Ovary (tissue), 7 donors: ENCODE measurements at regions not wholly inside any gene's neighbourhood (a gene's known extent, or its start where the extent isn't known, plus 50 kb on each side); places are given as distances from the start of the nearest gene placed in this dataset.

Experiments
- DNase-seq, 5 donors: peaks; one replicate each; pipeline ENCODE4 v3.0.0-alpha.2; 2019 to 2020
- H3K27ac ChIP-seq, 2 donors: fragments of 200-600 bp; one replicate each; pipeline versions ENCODE4 v1.5.1 to v1.8.0; 2019 to 2022
- H3K27me3 ChIP-seq: fragments of 200-600 bp; one replicate; pipeline ENCODE4 v1.8.0; 2022
- H3K36me3 ChIP-seq: fragments of 200-600 bp; sonication (generic); one replicate; pipeline ENCODE4 v1.5.1; 2019
- H3K4me1 ChIP-seq: one replicate; pipeline ENCODE4 v1.8.1; 2013; ENCODE audit warnings: mild to moderate bottlenecking, moderate library complexity; ENCODE audit not compliant: insufficient read depth
- H3K4me3 ChIP-seq: fragments of 200-600 bp; sonication (generic); one replicate; pipeline ENCODE4 v1.5.1; 2017
- H3K9me3 ChIP-seq, 2 donors: fragments of 200-600 bp in 1 of 2; sonication (generic) in 1 of 2; one replicate each; pipeline versions ENCODE4 v1.5.1 to v1.8.1; 2013 to 2019; ENCODE audit warnings: mild to moderate bottlenecking in 1 of 2, moderate library complexity in 1 of 2
- EP300 ChIP-seq: sonication (generic); formaldehyde crosslinking; IDR thresholded peaks from one replicate; pipeline ENCODE4 v1.6.1; 2017; ENCODE audit warnings: antibody characterized with exemption
- POLR2A ChIP-seq: fragments of 450-650 bp; IDR thresholded peaks from one replicate; pipeline ENCODE4 v1.6.1; 2017; ENCODE audit warnings: antibody characterized with exemption, mild to moderate bottlenecking, moderate library complexity
- WGBS, 3 donors: extraction: QIAGEN DNeasy Blood & Tissue Kit in 1 of 3; methylation state at CpG; one replicate each; pipeline versions ENCODE4 v1.1.5 to v1.1.7; 2013 to 2017; 5-methylcytosine and 5-hydroxymethylcytosine counted together
- intact Hi-C, 4 donors: fragments of 100-400 bp; cut with DNase I; formaldehyde crosslinking; loops; one replicate each; pipeline versions ENCODE4 v1.11.0 to v1.15.1; 2022 to 2023
- TF ChIP-seq, protein P1 (sequence below), 3 donors: fragments of 450-650 bp in 2 of 3; fragments of 200-600 bp in 1 of 3; IDR thresholded peaks; one replicate each; pipeline versions ENCODE4 v1.5.1 to v1.8.0; 2016 to 2022; ENCODE audit warnings: antibody characterized with exemption in 3 of 3, mild to moderate bottlenecking in 1 of 3
- donor health status: DM: no; HTN: no; CAD: no; lungs with moderate emphysema.
- donor health status: DM: no; HTN: no; CAD: no.
- donor health status: Bipolar disorder and iron deficiency.
- donor health status: DM: no; HTN: no; CAD: no.
- donor health status: DM: yes; HTN: yes; CAD: no.

DNA sequence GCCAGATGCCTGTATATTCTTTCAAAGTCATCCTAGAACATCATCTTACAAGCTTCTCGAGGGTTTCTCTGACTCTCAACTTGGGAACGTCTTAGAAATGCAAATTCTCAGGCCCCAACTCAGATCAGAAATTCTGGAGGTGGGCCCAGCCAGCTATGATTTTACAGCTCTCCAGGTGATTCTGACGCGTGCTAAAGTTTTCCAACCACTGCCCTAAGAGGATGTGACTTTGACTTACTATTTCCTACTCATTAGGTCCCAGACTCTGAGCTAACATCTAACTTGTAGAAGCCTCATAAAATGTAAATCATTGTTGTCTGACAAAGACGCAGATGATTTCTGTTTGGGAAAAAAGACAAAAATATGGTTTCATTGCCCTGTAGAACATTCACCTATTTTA lies 61.1 kb downstream of the IRAG1 start:
- intact Hi-C loops, result no loop called here
- no peak overlapping the region for H3K4me3 ChIP-seq
- H3K36me3 ChIP-seq, result no peaks in the 10 kb centered on the region
- H3K27ac ChIP-seq, result no peak overlapping the region
- H3K9me3 ChIP-seq, result no peaks in the 10 kb centered on the region
- no peaks in the 10 kb centered on the region for H3K4me1 ChIP-seq
- TF ChIP-seq, protein P1, sequence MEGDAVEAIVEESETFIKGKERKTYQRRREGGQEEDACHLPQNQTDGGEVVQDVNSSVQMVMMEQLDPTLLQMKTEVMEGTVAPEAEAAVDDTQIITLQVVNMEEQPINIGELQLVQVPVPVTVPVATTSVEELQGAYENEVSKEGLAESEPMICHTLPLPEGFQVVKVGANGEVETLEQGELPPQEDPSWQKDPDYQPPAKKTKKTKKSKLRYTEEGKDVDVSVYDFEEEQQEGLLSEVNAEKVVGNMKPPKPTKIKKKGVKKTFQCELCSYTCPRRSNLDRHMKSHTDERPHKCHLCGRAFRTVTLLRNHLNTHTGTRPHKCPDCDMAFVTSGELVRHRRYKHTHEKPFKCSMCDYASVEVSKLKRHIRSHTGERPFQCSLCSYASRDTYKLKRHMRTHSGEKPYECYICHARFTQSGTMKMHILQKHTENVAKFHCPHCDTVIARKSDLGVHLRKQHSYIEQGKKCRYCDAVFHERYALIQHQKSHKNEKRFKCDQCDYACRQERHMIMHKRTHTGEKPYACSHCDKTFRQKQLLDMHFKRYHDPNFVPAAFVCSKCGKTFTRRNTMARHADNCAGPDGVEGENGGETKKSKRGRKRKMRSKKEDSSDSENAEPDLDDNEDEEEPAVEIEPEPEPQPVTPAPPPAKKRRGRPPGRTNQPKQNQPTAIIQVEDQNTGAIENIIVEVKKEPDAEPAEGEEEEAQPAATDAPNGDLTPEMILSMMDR (IDR thresholded peaks at IDR 0.05), result no peak
- TF ChIP-seq EP300, result no peak
- TF ChIP-seq POLR2A, result no peak
- WGBS, 3 donors, result 75 to 96% (median 95%) methylated on average over 5 of the region's 5 CpGs
- DNase-seq, result no peak
- H3K27me3 ChIP-seq, result no peaks in the 10 kb centered on the region

DNA sequence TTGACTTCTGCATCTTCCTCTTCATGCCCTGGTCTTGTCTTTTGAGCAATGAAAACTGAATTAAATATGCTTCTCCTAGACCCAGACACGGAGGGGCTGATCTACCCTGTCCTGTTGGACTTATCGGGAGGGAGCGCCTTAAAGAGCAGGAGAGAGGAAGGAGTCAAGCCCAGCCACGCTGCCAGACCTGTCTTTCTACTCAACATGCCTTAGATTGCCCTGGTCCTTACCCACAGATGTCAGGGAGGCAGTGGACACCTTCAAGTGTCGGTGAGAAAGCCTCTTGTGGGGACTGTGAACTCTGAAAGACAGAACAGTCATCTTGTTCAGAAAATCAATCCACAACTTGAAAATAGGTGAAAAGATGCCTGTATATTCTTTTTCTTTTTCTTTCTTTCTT lies 61.8 kb downstream of the IRAG1 start:
- no peaks in the 10 kb centered on the region for H3K9me3 ChIP-seq
- intact Hi-C loops, result no loop called here
- DNase-seq, result no peak
- no peak overlapping the region for H3K4me3 ChIP-seq
- TF ChIP-seq EP300 (no peak), POLR2A (no peak)
- TF ChIP-seq, protein P1 (IDR thresholded peaks at IDR 0.05), result no peak
- H3K27ac ChIP-seq, result no peak overlapping the region
- H3K36me3 ChIP-seq, result no peaks in the 10 kb centered on the region
- no peaks in the 10 kb centered on the region for H3K4me1 ChIP-seq
- 94 to 96% (median 95%) methylated on average over 5 of the region's 5 CpGs for WGBS, 3 donors
- H3K27me3 ChIP-seq, result no peaks in the 10 kb centered on the region

DNA sequence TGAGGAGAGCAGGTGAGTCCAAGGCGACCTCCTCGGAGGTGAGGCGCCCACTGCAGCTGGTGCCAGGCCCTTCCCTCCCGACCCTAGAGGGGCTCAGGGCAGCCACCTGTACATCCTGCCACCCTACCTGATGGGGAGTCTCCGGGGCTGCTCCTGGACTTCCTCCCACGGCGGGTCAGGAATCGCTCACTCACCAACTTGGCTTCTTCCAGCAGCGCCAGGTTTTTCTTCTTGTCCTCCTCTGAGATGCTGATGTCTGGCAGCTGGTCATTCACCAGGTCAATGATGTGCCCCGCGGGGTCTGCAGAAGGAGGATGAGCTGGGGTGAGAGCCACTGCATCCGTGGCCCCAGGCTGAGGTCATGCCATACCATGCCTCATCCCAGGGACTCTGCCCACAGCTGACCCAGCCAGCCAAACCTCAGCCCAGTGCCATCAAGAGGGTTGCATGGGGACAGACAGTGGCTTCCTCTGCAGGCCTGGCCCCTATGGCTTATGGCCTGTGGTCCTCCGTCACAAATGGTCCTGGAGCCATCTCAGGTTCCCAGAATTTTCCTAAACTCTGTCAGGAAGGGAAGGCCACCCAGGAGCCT lies 61.0 kb upstream of the LYVE1 start:
- intact Hi-C loops, result loop anchor here in 2 of 4 donors (10.0 kb wide), 2 partner anchors 65 to 105 kb away; partner anchors contain the start of gene IRAG1 (in 1 of the 2)
- H3K27me3 ChIP-seq, result no peaks in the 10 kb centered on the region
- no peaks in the 10 kb centered on the region for H3K9me3 ChIP-seq
- H3K36me3 ChIP-seq, result no peaks in the 10 kb centered on the region
- no peak overlapping the region for H3K4me3 ChIP-seq
- WGBS, 3 donors, result 91 to 92% (median 91%) methylated on average over 13 of the region's 13 CpGs
- no peak for DNase-seq
- H3K4me1 ChIP-seq, result peaks cover 1% of the 10 kb centered on the region
- TF ChIP-seq POLR2A (no peak), EP300 (no peak)
- TF ChIP-seq, protein P1 (IDR thresholded peaks at IDR 0.05), result no peak
- no peak overlapping the region for H3K27ac ChIP-seq

DNA sequence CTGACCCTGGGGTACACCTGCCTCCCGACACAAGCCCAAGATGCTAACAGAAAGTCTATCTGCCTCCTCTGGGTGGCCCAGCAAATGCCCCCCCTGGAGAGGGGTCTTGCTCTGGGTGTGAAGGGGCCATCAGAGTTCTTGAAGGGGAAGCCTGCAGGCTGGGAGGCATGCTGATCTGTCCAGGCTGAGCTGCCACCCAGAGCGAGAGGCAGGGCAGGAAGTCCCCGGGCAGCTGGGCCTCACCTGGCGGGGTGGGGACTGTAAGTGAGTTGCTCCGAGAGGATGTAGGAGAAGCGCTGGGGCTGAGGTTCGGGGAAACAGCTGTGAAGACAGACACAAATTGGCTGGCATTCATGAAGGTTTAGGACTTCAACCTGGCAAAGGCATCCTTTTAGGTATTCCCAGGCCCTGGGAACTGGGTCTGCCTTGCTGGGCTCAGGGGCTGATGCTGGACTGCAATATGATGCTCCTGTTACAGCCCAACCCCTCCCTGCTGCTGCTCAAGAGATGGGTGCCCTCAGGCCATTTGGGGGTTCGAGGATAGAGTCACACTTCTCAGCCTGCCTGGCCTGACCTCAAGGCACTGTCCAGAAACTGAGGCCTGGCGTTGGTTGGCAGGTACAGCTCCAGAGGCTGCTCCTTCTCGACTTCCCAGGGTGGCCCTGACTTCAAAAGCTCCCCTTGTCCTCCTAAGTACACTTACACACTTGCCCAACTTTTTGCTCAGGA lies 60.2 kb upstream of the LYVE1 start:
- H3K4me3 ChIP-seq, result no peak overlapping the region
- H3K4me1 ChIP-seq, result peaks cover 3% of the 10 kb centered on the region
- no peak overlapping the region for H3K27ac ChIP-seq
- TF ChIP-seq, protein P1 (IDR thresholded peaks at IDR 0.05), result no peak
- no peak for TF ChIP-seq EP300
- no peak for TF ChIP-seq POLR2A
- 93 to 96% (median 94%) methylated on average over 10 of the region's 10 CpGs for WGBS, 3 donors
- no peaks in the 10 kb centered on the region for H3K9me3 ChIP-seq
- H3K27me3 ChIP-seq, result no peaks in the 10 kb centered on the region
- no peak for DNase-seq
- intact Hi-C loops, result loop anchor here in 2 of 4 donors (10.0 kb wide), 2 partner anchors 66 to 106 kb away; partner anchors contain the start of gene IRAG1 (in 1 of the 2)
- H3K36me3 ChIP-seq, result no peaks in the 10 kb centered on the region
